Effector memory CD8-positive, alpha-beta T cell (primary cell): ENCODE measurements at regions not wholly inside any gene's neighbourhood (a gene's known extent, or its start where the extent isn't known, plus 50 kb on each side); places are given as distances from the start of the nearest gene placed in this dataset.

Experiments
- ATAC-seq: fragments of 150-1000 bp; cut with Tn5 transposase; replicated peaks from 2 replicates; pipeline ENCODE4 v1.10.0; 2021; ENCODE audit warnings: mild to moderate bottlenecking, moderate library complexity
- DNase-seq, 3 experiments: peaks; one replicate each; pipeline ENCODE4 v3.0.0; 2021
- H3K27ac Mint-ChIP-seq, 2 donors: one replicate each; pipeline ENCODE4 v1.8.0; 2022; ENCODE audit warnings: mild to moderate bottlenecking in 2 of 2, mixed read lengths in 2 of 2, moderate library complexity in 2 of 2
- H3K27me3 Mint-ChIP-seq, 2 donors: one replicate each; pipeline ENCODE4 v1.8.0; 2022; ENCODE audit warnings: mixed read lengths in 2 of 2
- H3K36me3 Mint-ChIP-seq: one replicate; pipeline ENCODE4 v1.8.0; 2022; ENCODE audit warnings: mild to moderate bottlenecking, moderate library complexity, mixed read lengths; ENCODE audit not compliant: insufficient read depth
- H3K4me1 Mint-ChIP-seq, 2 donors: one replicate each; pipeline ENCODE4 v1.8.0; 2022; ENCODE audit warnings: low read depth in 2 of 2, mixed read lengths in 2 of 2
- H3K4me3 Mint-ChIP-seq, 2 donors: one replicate each; pipeline ENCODE4 v1.8.0; 2022; ENCODE audit warnings: mild to moderate bottlenecking in 2 of 2, mixed read lengths in 2 of 2, moderate library complexity in 2 of 2
- H3K9me3 Mint-ChIP-seq, 2 donors: one replicate each; pipeline ENCODE4 v1.8.0; 2022; ENCODE audit warnings: mixed read lengths in 2 of 2

GRCh38 chr6:2502998-2503674, 247.6 kb downstream of the MYLK4 start:
- DNase-seq = no peak
- Mint-ChIP-seq H3K27me3 (peaks cover 46 to 48% of the 10 kb centered on the region in 2 donors), H3K9me3 (no peaks in the 10 kb centered on the region), H3K36me3 (peaks cover 5% of the 10 kb centered on the region), H3K4me1 (no peaks in the 10 kb centered on the region), H3K27ac (no peak overlapping the region), H3K4me3 (no peak overlapping the region)
- ATAC-seq = no peak

- no peak for DNase-seq
- no peak overlapping the region for H3K4me3 Mint-ChIP-seq
- H3K4me1 Mint-ChIP-seq = no peaks in the 10 kb centered on the region
- ATAC-seq = no peak
- peaks cover 43 to 46% of the 10 kb centered on the region in 2 donors for H3K27me3 Mint-ChIP-seq
- no peak overlapping the region for H3K27ac Mint-ChIP-seq
- no peaks in the 10 kb centered on the region for H3K9me3 Mint-ChIP-seq
- H3K36me3 Mint-ChIP-seq = peaks cover 5% of the 10 kb centered on the region
Measured at GRCh38 chr6:2502096-2502997, 248.4 kb downstream of the MYLK4 start.

- Mint-ChIP-seq H3K4me3 (no peak overlapping the region), H3K27ac (no peak overlapping the region), H3K27me3 (peaks cover 39 to 43% of the 10 kb centered on the region in 2 donors), H3K36me3 (peaks cover 8% of the 10 kb centered on the region), H3K4me1 (no peaks in the 10 kb centered on the region), H3K9me3 (peaks cover 2 to 5% of the 10 kb centered on the region in 2 donors)
- ATAC-seq (no peak), DNase-seq (no peak)
Measured at GRCh38 chr6:2497922-2498623, 252.6 kb downstream of the MYLK4 start.

- Mint-ChIP-seq H3K9me3 (peaks cover 2 to 5% of the 10 kb centered on the region in 2 donors), H3K27me3 (peaks cover 29 to 43% of the 10 kb centered on the region in 2 donors), H3K4me3 (no peak overlapping the region), H3K36me3 (peaks cover 3% of the 10 kb centered on the region), H3K27ac (no peak overlapping the region), H3K4me1 (peaks cover 0 to 2% of the 10 kb centered on the region in 2 donors)
- DNase-seq = no peak
- no peak for ATAC-seq
Measured at GRCh38 chr6:2496291-2496690, 250.9 kb upstream of the GMDS start.

- ATAC-seq (no peak), DNase-seq (no peak)
- H3K36me3 Mint-ChIP-seq = peaks cover 3% of the 10 kb centered on the region
- H3K4me3 Mint-ChIP-seq = no peak overlapping the region
- no peak overlapping the region for H3K27ac Mint-ChIP-seq
- peaks cover 0 to 2% of the 10 kb centered on the region in 2 donors for H3K4me1 Mint-ChIP-seq
- H3K27me3 Mint-ChIP-seq = peaks cover 33 to 69% of the 10 kb centered on the region in 2 donors
- peaks cover 2 to 5% of the 10 kb centered on the region in 2 donors for H3K9me3 Mint-ChIP-seq
Measured at GRCh38 chr6:2492686-2493523, 247.5 kb upstream of the GMDS start.

- H3K36me3 Mint-ChIP-seq = no peaks in the 10 kb centered on the region
- H3K4me1 Mint-ChIP-seq = peaks cover 0 to 2% of the 10 kb centered on the region in 2 donors
- DNase-seq (no peak), ATAC-seq (no peak)
- H3K4me3 Mint-ChIP-seq = no peak overlapping the region
- H3K27me3 Mint-ChIP-seq = peaks cover 25 to 57% of the 10 kb centered on the region in 2 donors
- H3K27ac Mint-ChIP-seq = no peak overlapping the region
- no peaks in the 10 kb centered on the region for H3K9me3 Mint-ChIP-seq
Measured at GRCh38 chr6:2491137-2491536, 245.7 kb upstream of the GMDS start.

GRCh38 chr6:2488578-2488977, 243.2 kb upstream of the GMDS start:
- Mint-ChIP-seq H3K27me3 (peaks cover 26 to 61% of the 10 kb centered on the region in 2 donors), H3K4me1 (peaks cover 0 to 2% of the 10 kb centered on the region in 2 donors), H3K4me3 (no peak overlapping the region), H3K27ac (no peak overlapping the region), H3K9me3 (peaks cover 0 to 2% of the 10 kb centered on the region in 2 donors), H3K36me3 (no peaks in the 10 kb centered on the region)
- ATAC-seq (no peak), DNase-seq (no peak)

GRCh38 chr6:2485116-2485515, 239.7 kb upstream of the GMDS start:
- H3K4me1 Mint-ChIP-seq = no peaks in the 10 kb centered on the region
- no peaks in the 10 kb centered on the region for H3K36me3 Mint-ChIP-seq
- H3K27ac Mint-ChIP-seq = no peak overlapping the region
- peaks cover 0 to 4% of the 10 kb centered on the region in 2 donors for H3K9me3 Mint-ChIP-seq
- ATAC-seq (no peak), DNase-seq (no peak)
- peaks cover 34 to 50% of the 10 kb centered on the region in 2 donors for H3K27me3 Mint-ChIP-seq
- no peak overlapping the region for H3K4me3 Mint-ChIP-seq

GRCh38 chr6:2482773-2483172, 237.4 kb upstream of the GMDS start:
- DNase-seq = no peak
- no peak for ATAC-seq
- no peaks in the 10 kb centered on the region for H3K4me1 Mint-ChIP-seq
- peaks cover 0 to 4% of the 10 kb centered on the region in 2 donors for H3K9me3 Mint-ChIP-seq
- no peaks in the 10 kb centered on the region for H3K36me3 Mint-ChIP-seq
- peaks cover 47 to 58% of the 10 kb centered on the region in 2 donors for H3K27me3 Mint-ChIP-seq
- H3K27ac Mint-ChIP-seq = no peak overlapping the region
- H3K4me3 Mint-ChIP-seq = no peak overlapping the region

- ATAC-seq = no peak
- no peaks in the 10 kb centered on the region for H3K36me3 Mint-ChIP-seq
- H3K27ac Mint-ChIP-seq = no peak overlapping the region
- H3K4me3 Mint-ChIP-seq = no peak overlapping the region
- H3K4me1 Mint-ChIP-seq = no peaks in the 10 kb centered on the region
- peaks cover 0 to 4% of the 10 kb centered on the region in 2 donors for H3K9me3 Mint-ChIP-seq
- no peak for DNase-seq
- peaks cover 44 to 58% of the 10 kb centered on the region in 2 donors for H3K27me3 Mint-ChIP-seq
Measured at GRCh38 chr6:2481307-2481706, 235.9 kb upstream of the GMDS start.

GRCh38 chr6:2480267-2480966, 235.0 kb upstream of the GMDS start:
- ATAC-seq = no peak
- H3K4me3 Mint-ChIP-seq = no peak overlapping the region
- H3K36me3 Mint-ChIP-seq = no peaks in the 10 kb centered on the region
- H3K9me3 Mint-ChIP-seq = peaks cover 0 to 4% of the 10 kb centered on the region in 2 donors
- no peak overlapping the region for H3K27ac Mint-ChIP-seq
- no peaks in the 10 kb centered on the region for H3K4me1 Mint-ChIP-seq
- no peak for DNase-seq
- peaks cover 49 to 60% of the 10 kb centered on the region in 2 donors for H3K27me3 Mint-ChIP-seq

GRCh38 chr6:2478200-2478599, 232.8 kb upstream of the GMDS start:
- no peaks in the 10 kb centered on the region for H3K4me1 Mint-ChIP-seq
- H3K27ac Mint-ChIP-seq = peak overlapping the region in 1 of 2 donors; percentile 27
- H3K36me3 Mint-ChIP-seq = no peaks in the 10 kb centered on the region
- DNase-seq = no peak
- H3K27me3 Mint-ChIP-seq = peaks cover 56 to 75% of the 10 kb centered on the region in 2 donors
- ATAC-seq = no peak
- H3K9me3 Mint-ChIP-seq = peaks cover 0 to 2% of the 10 kb centered on the region in 2 donors
- no peak overlapping the region for H3K4me3 Mint-ChIP-seq
